22Rv1 (cell line): ENCODE measurements at regions not wholly inside any gene's neighbourhood (a gene's known extent, or its start where the extent isn't known, plus 50 kb on each side); places are given as distances from the start of the nearest gene placed in this dataset.

Experiments
- ZFX ChIP-seq: fragments of 450-650 bp; IDR thresholded peaks from 2 replicates; pipeline ENCODE4 v1.6.1; 2017; ENCODE audit warnings: antibody characterized with exemption, borderline replicate concordance
- TF ChIP-seq, protein P1 (sequence below): fragments of 450-650 bp; IDR thresholded peaks from 2 replicates; pipeline ENCODE4 v1.5.1; 2017; ENCODE audit warnings: mild to moderate bottlenecking

DNA sequence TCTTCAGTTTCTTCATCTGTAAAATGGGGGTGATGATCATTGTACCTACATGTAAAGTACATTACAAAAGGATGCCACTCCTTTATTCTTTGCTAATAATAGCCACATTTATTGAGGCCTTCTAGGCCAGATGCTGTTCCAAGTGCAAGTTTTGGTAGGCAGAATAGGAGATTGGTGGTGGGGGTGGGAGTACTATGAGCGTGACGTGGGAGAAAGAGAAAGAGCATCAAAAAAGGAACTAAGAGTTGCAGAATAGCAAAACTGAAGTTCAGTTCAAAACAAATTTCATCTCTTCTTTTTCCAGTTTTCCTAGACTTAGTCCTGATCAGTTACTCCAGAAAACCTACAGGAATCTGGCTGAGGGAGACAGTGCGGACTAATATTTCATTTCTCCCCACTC is 174.1 kb downstream of the SNX18 start:
- TF ChIP-seq, protein P1, sequence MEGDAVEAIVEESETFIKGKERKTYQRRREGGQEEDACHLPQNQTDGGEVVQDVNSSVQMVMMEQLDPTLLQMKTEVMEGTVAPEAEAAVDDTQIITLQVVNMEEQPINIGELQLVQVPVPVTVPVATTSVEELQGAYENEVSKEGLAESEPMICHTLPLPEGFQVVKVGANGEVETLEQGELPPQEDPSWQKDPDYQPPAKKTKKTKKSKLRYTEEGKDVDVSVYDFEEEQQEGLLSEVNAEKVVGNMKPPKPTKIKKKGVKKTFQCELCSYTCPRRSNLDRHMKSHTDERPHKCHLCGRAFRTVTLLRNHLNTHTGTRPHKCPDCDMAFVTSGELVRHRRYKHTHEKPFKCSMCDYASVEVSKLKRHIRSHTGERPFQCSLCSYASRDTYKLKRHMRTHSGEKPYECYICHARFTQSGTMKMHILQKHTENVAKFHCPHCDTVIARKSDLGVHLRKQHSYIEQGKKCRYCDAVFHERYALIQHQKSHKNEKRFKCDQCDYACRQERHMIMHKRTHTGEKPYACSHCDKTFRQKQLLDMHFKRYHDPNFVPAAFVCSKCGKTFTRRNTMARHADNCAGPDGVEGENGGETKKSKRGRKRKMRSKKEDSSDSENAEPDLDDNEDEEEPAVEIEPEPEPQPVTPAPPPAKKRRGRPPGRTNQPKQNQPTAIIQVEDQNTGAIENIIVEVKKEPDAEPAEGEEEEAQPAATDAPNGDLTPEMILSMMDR, result no peak
- no peak for TF ChIP-seq ZFX
